ENCODE measurements at regions not wholly inside any gene's neighbourhood (a gene's known extent, or its start where the extent isn't known, plus 50 kb on each side); places are given as distances from the start of the nearest gene placed in this dataset.

DNA sequence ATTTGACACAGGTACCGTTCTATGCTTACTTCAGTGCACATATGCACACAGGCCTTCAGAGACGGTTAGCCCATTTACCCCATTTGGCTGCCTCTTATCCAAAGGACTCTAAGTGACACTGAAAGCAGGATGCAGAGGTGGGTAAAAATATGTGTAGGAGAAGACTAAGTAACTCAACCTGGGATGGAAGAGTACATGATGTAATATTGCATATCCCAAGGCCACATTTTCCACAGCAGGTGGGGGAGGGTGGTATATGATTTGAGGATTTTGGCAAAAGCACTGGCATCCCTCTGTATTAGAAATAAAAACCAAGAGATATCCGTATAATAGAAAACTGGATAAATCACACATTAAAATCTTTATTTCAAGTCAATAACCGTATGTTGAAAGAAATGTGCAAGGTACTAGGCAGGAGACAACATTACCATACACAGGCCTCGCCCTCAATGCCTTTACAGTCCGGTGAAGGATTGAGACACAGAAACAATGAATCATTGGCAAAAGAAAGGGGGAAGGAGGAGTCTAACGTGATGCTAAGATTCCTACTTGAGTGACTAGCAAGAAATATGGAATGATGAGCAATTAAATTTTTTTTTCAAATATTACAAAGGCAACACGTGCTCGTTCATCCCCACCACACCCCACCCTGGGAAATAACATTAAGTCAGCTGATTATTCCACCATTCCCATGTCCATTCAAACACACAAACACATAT lies 161.0 kb upstream of the RASGEF1B start:
- no peak for DNase-seq (ENCODE audit: low read depth, low spot score)

DNA sequence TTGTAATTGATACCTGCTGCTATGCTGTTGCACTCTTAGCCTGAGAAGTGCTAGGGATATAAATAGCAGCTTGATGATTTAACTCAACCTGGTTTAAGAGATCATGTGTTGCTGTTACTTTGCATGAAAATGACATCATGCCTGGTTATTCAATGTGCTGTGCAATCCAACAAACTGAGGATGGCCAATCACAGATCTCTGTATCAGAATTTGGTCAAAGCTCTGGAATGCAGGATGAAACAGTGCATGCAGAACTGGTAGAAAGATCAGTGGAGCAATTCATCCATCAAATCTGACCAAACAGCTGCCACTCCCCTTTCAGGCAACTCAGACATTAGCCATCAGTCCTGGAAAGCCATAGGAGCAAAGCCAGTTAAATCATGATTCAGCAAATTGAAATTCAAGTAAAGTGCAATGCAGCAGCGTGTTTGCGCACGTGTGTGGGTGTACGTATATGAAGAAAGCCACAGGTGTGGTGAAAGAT lies 160.3 kb upstream of the RASGEF1B start:
- DNase-seq (ENCODE audit: low read depth, low spot score): no peak

DNA sequence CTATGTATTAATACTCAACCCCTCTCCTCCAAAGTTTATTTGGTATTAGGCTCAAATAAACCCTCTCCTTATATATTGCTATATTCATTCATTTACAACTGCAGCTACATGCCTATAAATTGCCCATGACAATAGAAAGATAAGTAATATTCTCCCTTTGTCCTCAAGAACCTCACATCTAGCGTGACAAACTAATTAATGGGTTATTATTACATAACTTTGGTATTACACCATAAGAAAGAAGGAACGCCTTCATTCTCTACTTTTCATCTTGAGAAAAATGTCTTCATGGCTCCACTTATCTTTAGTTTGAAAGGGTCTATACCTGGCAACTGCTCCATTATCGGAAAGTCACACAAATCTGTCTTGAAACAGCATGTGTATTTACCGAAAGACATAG lies 157.7 kb upstream of the RASGEF1B start:
- DNase-seq (ENCODE audit: low read depth, low spot score): no peak

DNA sequence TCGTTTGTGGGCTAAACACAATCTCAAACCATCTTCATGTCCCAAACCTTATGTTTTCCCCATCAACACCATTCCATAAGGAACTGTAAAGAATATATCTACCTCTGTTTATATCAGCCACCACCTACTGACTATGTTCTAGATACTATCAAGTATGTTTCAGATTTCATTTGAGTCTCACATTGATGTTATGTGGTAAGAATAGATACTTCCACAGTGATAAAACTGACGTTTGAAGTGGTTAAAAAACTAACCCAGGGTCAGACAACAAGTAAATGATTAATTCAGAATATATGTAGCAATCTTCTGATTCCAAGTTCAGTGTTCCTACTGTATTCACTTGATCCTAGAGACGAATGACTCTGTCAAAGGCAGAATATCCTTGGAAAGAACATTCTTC lies 156.8 kb upstream of the RASGEF1B start:
- DNase-seq (ENCODE audit: low read depth, low spot score): no peak

DNA sequence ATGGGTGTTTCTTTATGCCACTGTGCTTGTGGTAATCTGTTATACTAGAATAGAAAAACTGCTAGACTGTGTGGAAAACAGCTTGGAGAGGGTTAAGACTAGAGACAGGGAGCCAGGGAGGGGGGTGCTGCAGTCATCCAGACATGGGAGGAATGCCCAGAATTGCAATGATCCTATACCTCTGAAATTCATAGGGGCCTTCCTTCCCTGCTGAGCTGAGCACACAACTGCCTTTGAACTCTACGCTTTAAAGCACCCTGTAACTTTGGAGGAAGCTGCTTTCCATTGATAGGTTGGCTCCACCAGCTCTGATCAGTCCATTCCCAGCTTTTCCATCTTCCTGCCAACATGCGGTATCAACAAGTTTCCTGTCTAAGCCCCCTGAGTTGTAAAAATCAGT lies 155.9 kb upstream of the RASGEF1B start:
- DNase-seq (ENCODE audit: low read depth, low spot score): no peak

DNA sequence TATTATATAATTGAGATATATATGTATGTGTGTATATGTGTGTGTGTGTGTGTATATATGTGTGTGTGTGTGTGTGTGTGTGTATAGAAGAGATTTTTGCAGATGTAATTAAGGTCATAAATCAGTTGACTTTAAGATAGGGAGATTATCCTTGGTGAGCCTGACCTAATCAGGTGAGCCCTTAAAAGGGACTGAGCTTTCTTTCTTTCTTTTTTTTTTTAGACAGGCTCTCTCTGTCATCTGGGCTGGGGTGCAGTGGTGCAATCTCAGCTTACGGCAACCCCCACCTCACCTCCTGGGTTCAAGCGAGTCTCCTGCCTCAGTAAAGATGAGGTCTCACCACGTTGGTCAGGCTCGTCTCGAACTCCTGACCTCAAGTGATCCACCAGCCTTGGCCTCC lies 155.1 kb upstream of the RASGEF1B start:
- no peak for DNase-seq (ENCODE audit: low read depth, low spot score)

DNA sequence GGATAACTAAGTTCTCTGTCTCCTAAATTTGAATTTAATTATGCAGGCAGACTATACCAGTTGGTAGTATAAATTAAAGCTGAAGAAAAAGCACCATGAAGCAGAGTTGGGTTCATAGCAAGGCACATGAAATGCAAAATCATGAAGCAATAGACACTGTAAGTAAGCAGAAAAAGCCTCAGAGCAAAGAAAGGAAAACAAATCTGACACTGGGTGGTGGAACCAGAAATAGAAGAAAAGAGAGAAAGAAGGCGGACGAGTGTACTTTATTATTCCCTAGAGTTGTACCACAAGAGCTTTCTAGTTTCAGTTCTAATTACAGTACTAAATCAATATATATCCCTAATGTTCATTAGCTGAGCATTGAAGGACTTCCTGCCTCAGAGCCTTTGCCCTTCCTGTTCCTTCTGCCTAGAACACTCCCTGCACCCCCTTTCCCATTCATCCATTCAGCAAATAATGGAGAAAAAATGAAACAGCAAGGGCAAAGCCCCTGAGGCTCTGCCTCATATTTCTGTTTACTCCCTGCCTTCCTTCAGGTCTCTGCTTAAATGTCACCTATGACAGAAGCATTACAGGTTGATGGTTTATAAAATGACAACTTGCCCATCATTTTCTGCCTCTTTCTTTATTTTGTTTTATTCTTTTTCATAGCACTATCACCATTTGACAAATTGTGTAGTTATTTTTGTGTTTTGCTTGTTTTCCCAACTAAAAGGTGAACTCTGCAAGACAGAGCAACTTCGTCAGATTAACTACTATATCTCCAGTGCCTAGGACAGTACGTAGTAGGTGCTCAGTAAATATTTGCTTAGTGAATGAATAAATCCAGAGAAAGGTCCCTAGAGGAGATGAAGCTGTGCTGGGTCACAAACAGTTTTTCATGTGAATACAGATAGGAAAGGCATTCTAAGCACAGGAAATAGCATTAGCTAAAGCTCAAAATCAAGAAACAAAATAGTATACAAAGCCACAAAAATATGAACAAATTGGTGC lies 154.0 kb upstream of the RASGEF1B start:
- no peak for DNase-seq (ENCODE audit: low read depth, low spot score)

DNA sequence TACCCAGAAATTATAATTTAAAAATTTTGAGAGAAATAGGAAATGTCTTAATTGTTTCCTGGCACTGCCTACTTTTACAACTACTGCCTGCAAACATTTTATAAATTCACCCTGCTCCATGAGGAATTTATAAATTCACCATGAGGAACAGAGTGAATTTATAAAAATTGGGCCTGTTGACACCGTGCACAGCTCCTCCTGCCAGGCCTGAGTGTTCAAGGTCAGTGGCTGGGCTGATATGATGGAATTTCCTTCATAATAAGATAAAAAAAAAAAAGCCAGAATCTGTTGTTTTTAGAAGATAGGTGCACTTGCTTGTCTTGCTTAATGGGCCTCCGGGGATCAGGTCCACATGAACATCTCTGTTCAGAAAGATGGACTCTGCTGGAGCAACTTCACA lies 151.7 kb upstream of the RASGEF1B start:
- no peak for DNase-seq (ENCODE audit: low read depth, low spot score)

DNA sequence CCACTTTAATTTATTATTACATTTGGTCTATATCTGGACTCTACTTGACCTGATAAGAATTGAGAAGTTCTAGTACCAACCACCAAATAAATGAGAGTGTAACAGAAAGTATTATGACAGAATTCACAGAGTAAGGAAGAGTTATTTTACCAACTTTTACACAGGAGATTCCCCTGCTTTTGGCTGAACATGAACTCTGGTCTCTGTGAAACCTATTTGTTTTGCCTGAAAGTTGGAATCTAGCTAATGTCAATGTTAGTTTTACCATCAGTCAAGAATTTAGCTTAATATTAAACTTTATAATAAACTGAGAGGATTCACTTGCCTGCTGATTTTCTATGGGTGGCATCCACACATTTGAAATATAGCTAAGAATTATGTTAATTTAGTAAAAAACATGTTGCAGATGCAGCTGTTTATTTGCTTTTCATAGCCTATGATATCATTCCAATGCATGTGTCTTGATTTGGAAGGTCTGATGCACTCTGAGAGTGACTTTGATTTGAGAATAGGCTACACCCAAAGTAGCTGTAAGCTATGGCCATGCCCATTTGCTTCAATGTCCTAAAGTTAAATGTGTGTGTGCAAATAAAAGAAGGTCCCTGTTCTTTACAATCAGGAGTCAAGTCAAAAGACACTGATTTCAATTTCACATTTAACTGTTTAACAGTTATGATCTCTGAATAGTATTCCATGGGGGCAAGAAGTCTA lies 150.9 kb upstream of the RASGEF1B start:
- no peak for DNase-seq (ENCODE audit: low read depth, low spot score)

DNA sequence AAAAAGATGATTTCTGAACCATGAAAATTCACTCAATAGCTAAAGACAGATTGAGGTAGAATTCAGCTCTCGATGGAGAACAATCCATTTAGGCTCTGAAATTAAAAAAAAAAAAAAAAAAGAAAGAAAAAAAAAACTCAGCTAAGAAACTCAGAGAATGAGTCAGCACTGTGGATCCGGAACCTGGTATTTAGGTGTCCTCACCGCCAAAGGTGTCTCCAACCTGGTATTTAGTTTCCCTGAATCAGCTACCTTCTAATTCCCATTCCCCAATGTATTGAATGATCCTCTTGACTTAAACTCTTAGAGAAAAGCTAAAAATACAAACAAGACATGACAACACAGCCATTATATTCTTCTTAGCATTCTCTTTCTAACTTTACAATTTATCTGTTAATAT lies 150.3 kb upstream of the RASGEF1B start:
- DNase-seq (ENCODE audit: low read depth, low spot score): no peak

DNA sequence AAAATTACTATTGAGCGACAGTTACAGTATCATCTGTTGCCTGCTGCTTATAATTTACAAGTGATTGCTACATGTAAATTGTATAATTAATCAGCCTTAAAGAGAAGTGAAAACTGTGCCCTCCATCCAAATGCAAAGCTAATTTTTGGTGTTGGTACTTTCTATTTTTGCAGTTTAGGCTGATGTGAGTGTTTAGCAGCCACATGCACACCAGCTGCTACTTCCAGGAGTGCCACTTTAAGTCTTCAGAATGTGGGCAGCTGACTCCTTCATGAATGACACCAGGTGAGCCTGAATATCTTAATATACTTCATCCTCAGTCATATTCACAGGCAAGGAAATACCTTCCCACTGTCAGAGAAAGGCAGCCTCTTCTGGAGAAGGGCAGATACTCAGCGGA lies 149.8 kb upstream of the RASGEF1B start:
- DNase-seq (ENCODE audit: low read depth, low spot score): no peak

DNA sequence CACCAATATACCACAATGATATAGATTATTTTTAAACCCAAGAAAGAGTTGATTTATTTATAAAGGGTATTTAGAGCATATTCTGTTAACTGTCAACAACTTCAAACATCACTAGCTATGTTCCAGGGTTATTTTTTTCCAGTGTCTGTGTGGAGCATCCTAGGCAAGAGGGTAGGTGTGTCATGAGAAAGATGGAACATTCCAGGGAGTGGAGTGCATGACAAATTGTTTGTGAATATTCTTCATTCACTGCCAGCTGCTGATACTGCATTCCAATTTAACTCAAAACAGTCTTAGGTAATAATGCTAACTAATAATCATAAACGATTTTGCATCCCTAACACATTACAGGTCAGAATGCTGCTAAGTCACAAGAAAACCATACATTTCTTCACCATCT lies 148.7 kb upstream of the RASGEF1B start:
- DNase-seq (ENCODE audit: low read depth, low spot score): no peak

DNA sequence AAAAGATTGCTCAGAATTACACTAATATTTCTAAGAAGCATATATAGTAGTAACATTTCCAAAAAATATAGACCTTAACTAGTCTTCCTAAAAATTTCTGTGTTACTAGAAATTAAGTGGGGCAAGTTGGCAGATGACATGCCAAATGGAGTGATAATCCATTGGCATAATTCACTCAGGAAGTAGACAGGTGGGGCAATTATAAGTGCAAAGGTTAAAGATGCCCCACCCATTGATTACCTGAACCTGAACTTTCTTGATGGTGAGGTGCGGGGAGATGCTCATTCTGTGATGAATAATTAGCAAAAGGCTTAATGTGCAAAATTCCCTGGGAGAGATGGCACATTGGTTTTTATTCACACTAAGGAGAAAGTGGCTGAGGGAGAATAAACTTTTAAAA lies 145.8 kb upstream of the RASGEF1B start:
- DNase-seq (ENCODE audit: low read depth, low spot score): no peak

DNA sequence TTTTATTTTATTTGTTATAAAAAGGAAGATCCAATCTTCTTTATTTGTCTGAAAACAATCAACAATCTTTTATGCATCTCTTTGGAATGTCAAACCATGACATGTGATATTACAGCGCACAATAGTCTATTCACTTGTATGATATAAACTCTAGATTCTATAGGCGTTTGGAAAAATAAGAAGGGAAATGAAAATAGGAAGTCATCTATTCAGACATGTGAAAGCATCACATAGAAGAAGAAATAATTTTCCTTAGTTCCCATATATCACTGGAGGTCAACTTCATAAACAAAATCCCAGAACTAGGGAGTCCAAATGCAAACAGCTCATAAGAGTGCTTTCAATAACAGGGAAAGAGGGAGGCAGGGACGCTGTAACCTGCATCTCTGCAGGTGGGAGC lies 139.5 kb upstream of the RASGEF1B start:
- DNase-seq (ENCODE audit: low read depth, low spot score): no peak

DNA sequence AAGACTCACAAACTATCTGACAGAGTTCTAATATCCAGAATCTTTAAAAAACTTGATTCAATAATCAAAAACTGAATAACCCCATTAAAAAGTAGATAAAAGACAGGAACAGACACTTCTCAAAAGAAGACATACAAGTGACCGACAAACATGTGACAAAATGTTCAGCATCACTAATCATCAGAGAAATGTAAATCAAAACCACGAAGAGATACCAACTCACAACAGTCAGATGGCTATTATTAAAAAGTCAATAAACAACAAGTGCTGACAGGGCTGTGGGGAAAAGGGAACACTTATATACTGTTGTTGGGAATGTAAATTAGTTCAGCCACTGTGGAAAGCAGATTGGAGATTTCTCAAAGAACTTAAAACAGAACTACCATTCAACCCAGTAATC lies 138.1 kb upstream of the RASGEF1B start:
- DNase-seq (ENCODE audit: low read depth, low spot score): no peak

DNA sequence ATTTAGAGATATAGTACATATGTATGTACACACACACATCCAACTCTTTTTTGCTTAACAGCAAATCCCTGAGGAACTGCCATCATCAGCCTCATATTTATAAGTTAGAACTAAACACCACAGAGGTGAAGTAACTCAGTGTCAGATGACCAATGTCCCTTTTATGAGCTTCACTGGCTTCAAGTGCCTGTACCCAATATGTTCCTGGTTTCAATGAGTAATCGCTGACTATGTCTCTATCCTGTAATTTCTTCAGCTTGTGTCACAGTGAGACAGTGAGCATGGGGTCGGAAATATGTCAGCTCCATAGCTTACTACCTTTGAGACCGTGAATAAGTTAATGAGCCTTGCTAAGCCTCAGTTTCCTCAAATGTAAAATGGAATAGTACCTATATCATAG lies 136.2 kb upstream of the RASGEF1B start:
- DNase-seq (ENCODE audit: low read depth, low spot score): no peak

DNA sequence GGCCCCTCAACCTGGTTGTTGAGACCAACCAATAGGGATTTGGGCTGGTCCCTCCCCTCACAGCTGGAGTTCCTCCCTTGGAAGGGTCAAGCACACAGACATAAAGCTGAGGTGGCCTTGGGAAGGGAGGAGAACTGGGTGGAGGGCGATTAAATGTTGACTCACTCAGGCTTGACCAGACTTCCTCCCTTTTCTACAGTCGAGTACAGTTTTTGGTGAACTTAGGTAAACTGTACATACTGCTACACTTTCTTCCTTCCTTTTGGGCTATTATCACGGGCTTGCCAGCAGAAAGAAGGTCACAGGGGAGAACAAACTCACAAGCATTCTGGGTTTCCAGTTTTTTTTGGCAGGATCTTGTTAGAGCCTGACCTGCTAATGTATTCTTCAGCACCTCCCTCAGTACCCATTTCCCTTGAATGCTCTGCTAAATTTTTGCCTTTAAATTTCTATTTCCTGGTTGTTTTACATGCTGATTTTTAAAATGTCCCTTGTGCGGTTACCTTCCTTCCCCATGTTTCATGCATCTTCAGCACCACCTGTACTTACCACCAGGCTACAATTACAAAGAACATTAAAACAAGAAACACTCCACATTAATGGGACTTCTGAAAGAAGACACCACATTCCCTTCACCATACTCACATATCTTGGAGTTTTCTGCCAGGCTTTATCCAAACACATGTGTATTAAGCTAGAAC lies 135.2 kb upstream of the RASGEF1B start:
- no peak for DNase-seq (ENCODE audit: low read depth, low spot score)

DNA sequence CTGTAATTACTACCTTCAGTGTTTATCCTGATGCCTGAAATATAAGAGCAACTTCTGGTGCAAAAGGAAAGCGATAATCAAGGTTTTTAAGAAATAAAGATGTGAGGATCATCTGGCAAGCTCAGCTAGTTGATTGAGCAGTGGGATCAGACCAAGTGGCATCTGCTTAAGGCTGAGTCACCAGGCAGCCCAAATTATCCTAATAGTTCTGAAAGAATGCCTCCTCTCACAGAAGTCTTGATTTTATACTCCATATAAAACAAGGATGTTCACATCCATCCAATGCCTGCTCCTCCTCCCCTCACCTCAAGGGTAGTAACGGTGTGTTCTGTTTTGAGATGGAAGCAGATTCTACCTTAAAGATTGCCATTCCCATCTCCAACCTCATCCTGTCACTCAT lies 134.5 kb upstream of the RASGEF1B start:
- DNase-seq (ENCODE audit: low read depth, low spot score): no peak

DNA sequence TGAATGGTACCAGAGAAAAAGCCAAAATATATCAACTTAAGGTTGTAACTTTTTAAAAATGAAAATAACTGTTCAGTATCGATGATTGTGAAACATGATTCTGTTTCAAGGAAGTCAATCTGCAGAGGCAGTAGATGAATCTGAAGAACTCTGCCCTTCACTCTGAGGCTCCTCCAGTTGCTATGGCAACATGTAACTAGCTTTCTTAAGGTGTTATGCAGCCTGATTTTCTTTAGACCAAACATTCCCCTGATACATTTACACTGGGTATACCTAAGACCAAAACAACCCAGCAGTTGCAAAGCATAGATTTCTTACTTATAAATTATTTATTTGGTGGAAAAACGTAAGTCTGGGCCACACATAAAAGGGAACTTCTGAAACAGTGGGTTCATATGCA lies 133.6 kb upstream of the RASGEF1B start:
- DNase-seq (ENCODE audit: low read depth, low spot score): no peak

DNA sequence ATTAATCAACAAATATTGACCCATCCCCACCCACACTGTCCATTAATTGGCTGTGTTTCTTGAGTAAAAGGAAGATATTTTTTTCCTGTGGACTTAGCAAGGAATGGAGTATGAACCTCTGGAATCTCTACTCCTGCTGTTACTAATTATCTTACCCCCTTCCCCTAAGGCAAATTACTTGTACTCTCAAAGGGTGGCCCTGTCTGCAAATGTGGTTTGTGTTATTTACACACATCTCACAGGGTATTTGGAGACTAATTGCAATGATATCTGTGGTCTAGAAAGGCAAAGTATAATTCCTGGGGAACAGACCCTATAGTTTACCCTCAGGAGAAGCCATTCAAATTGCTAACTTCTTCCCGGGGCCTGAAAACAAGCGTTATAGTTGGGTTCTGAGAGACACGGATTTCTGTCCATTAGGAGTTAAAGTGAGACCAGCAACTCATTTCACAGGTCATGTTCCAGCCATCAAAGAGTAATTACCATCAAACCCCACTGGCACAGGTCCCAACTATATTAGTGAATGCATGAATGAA lies 133.0 kb upstream of the RASGEF1B start:
- no peak for DNase-seq (ENCODE audit: low read depth, low spot score)

DNA sequence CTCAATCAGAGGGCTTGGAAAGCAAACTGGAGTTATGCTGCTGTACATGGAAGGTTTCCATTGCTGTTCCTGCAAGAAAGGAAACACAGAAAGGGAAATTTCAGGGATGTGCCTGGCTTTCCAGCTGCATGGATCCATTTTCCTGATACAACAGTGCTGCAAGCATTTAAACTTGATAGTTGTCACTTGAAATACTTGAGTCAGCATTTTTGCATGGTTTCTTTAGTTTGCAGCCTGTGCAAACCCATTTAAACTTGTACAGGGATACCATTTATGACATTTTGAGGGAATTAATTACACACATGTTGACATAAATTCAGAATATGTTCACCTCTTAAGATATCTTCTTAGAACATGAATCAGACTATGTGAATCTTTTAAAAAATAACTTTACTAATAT lies 131.1 kb upstream of the RASGEF1B start:
- DNase-seq (ENCODE audit: low read depth, low spot score): no peak

Measured in iPS DF 19.7 (cell line).